T-helper 2 cell (primary cell): ENCODE measurements at regions not wholly inside any gene's neighbourhood (a gene's known extent, or its start where the extent isn't known, plus 50 kb on each side); places are given as distances from the start of the nearest gene placed in this dataset.
"Not testable (repeated sequence)": the region's sequence is repeated elsewhere in the genome, so short reads cannot be mapped to it uniquely, and the experiment has no call there.

Experiments
- DNase-seq, 5 experiments: peaks; one replicate each; pipeline versions ENCODE4 v3.0.0 to v3.0.0-alpha.2; 2012 to 2022

DNA sequence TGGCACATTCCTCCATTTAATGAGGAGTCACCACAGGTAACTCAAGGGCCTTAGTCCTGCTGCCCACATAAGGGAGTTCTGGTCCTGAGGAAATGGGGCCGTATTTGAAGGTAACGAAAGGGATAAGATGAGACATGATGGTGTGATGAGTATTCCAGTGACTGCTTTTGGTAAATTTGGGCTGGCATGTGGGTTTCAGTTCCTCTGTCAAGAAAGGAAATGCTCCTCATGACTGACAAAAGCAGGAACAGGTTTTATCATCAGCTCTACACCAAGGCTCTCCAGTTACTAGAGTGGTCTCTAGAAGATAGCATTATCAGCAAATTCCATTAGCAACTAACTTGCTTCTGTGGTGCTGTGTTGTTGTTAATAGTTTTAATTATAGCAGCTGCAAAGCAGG lies 161.8 kb upstream of the PTPN20 start:
- DNase-seq: peak in 1 of 5 experiments; percentile 63

DNA sequence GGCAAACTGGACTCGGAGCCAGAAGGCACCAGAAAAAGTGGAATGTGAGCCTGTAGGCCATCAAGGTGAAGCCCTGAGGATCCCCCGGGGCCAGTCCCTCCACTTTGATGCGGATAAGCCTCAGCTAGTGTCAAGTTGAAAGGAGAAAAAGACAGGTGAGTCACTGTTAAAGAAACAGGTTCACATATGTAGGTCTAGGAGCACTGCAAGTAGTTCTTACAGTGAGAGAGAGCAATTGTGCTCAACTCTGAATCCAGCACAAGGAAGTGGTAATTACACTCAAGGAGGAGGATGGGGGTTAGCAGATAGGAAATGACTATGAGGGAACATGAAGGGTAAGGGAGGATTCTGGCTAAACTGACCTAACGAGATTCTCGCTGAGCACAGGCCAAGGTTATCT lies 157.5 kb upstream of the PTPN20 start:
- not testable (repeated sequence) for DNase-seq

DNA sequence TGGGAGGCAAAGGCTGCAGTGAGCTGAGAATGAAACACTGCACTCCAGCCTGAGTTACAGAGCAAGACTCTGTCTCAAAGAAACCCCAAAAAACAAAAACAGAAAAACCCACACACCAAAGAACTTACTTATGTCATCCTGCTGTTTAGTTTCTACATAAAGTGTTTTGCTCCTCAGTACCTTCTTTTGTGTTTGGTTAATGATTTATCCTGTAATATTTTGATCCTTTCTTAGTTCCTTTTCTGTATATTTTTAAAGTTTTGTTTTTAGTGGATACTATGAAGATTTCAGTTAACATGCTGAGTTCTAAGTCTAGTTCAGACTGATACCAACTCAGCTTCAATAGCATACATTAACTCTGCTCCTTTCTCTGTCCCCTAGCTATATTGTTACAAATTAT lies 149.8 kb upstream of the PTPN20 start:
- not testable (repeated sequence) for DNase-seq

DNA sequence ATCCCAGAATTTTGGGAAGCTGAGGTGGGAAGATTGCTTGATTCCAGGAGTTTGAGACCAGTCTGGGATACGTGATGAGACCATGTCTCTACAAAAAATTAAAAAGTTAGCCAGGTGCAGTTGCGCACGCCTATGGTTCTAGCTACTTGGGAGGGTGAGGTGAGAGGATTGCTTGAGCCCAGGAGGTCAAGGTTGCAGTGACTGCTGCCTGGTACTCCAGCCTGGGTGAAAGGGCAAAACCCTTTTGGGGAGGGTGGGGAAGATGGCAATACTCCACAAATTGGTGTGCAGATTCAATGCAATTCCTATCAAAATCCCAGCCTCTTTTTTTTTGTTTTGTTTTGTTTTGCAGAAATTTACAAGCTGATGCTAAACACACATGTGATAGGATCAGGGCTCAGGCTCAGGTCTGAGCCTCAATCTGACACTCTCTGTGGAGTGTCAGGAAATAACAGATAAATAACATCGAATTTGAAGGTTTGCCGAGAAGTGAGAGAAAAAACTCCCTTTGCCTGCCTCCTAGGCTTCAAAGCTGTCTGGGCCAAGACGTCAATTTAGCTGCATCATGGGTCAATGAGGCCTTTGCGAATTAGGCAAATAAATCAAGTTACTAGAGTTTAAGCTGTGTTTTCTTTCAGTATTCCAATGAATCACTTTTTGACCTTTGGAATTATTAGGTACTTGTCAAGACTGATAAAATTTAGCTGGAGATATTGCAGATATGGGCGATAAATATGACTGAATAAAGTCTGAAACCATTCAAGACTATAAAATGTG lies 142.5 kb upstream of the PTPN20 start:
- DNase-seq: not testable (repeated sequence)

DNA sequence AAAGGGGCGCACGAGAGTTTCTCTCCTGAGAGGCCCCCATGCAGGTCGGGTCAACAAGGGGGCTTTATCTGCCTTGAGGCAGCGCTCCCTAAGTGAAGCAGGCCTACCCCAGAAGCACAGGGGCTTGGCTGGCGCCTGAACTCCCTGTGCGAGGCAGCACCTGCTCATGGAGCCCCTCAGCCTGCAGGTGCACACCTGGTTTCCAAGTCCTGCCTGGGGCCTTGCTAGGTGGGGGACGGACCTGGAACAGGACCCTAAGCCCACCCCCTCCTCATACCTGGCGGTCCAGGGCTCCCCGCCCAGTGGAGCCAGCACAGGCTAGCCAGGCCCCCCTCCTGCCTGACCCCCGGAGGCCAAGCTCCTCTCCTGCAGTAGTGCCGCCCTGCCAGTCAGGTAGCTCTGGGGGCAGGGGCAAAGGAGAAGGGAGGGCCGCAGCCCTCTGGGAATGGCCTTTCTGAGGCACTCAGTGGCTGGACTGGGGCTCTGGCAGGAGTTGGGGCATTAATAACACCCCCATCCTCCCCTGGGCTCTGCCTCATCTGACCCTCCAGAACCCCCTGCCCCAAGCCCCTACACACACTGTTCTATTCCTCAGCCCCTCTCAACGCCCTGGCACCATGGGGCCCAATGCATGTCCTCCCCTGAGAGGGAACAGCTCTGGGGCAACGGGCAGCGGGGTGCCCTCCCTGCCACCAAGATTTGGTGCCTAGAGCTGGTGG lies 137.9 kb upstream of the PTPN20 start:
- not testable (repeated sequence) for DNase-seq

DNA sequence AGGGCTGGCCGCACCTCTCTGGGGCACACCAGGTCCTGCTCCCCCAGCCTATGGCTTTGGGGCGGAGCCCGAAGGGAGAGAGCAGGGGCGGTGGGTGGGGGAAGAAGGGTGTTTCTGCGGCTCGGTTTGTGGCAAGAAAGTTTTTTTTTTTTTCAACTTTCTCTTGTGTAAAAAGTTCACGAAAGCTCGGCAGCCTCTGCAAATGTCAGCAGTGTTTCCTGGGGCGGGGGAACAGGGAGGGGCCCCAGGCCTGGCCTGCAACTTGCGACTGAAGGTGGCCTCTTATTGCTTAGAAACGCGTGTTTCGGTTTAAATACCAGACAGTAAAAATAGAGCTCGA lies 137.4 kb upstream of the PTPN20 start:
- peak in 1 of 5 experiments; percentile 94 for DNase-seq

DNA sequence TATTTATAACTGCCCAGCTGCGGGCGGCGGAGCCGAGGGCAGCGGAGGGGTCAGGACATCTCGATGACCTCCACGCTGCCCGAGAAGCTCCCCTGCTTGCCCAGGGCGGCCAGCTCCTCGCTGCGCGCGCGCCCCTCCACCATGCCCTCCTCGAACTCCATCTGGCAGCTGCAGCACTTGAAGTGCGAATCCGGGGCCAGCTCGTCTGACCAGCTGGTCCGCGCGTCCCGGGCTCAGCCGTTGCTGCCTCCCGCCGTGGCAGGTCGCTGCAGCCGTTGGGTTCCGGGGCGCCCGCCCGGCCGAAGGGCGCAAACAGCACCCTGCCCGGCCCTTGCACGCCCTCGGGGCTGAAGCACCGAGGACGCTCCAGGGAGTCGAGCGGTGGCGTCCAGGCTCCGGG lies 136.9 kb upstream of the PTPN20 start:
- not testable (repeated sequence) for DNase-seq

DNA sequence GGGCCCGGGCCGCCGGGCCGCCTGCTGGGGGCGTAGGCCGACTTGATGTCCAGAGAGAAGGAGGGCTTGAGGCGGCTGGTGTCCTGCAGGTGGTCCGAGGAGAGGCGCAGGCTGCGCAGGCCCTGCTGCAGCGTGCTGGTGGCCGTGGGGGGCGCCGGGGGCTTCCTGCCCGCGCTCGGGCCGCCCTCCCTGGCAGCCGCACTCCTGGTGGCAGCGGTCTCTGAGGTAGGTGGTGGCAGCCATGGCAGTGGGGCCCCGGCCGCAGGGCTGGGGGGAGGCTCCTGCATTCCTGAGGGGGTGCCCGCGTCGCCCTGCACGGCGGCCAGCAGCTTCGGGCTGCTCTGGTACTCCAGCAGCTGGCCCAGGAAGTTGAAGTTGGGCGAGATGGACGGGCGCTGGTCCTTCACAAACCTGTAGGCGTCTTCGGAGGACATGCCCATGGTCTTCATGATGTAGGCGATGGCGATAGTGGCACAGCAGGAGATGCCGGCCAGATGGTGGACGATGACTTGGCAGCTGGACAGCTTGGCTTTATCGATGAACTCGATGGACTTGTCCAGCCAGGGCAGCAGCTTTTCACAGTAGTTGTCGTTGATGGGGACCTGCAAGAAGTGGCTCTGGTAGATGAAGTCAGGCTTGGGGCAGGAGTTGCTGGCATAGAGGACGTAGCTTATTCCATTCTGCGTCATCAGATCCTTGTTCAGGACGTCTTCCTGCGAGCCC lies 136.1 kb upstream of the PTPN20 start:
- not testable (repeated sequence) for DNase-seq

DNA sequence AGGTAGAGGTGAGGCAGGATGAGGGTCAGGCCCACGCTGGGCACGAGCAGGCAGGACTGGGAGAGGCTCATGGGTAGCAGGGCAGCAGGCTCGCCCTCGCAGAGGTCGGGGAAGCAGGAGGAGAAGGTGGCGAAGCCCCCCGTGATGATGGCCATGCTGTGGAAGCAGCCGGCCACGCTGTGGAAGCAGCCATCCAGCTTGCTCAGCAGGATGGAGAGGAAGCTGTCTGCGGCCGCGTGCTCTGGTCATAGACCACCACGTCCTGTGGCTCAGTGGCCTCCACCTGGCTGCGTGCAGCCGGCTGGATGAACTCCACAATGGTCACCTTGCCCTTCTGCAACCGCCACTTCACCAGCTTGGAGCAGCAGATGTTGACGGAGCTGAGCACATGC lies 135.6 kb upstream of the PTPN20 start:
- not testable (repeated sequence) for DNase-seq

DNA sequence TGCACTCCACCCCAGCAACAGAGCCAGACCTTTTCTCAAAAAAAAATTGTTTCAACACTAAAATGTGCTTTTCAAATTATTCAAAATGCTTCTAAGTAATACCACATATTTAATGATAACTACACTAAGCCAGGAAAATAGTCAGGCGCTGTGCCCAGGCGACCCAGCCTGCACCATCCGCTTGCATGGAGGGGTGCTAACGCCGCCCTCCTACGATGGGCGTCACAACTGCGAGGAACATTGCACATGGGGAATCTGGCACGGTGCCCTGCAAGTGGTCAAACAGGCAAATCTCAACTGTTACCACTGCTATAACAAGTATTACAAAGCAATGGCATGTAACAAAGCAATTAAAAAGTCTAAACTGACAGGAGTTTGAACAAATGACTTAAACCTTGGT lies 131.7 kb upstream of the PTPN20 start:
- DNase-seq: peak in 1 of 5 experiments; percentile 60

DNA sequence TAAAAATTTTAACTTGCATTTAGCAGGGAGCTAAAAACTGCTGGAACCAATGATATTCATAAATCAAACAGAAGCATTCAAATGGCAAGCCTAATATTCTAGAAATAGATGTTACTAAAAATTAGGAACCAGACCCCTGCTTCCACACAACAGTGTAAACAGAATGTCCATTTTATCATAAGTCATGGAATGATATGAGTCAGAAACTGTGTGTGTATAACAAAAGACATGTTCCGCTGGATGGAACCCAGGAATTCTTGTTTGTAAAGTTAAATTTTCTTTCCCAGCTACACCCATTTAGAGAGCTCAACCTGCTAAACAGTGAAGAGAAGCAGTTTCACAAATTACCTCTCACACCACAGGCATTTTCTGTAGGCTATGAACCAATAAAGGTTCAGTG lies 131.1 kb upstream of the PTPN20 start:
- DNase-seq: not testable (repeated sequence)

DNA sequence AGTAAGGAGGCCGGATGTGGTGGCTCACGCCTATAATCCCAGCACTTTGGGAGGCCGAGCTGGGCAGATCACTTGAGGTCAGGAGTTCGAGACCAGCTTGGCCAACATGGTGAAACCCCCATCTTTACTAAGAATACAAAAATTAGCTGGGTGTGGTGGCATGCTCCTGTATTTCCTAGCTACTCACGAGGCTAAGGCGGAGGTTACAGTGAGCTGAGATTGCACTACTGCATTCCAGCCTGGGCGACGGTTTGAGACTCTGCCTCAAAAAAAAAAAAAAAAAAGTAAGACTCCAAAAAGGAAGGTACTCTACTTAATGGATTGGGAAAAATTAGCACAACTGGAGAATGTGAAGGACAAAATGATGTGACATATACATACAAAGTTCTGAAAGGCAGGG lies 130.2 kb upstream of the PTPN20 start:
- peak in 1 of 5 experiments; percentile 38 for DNase-seq

DNA sequence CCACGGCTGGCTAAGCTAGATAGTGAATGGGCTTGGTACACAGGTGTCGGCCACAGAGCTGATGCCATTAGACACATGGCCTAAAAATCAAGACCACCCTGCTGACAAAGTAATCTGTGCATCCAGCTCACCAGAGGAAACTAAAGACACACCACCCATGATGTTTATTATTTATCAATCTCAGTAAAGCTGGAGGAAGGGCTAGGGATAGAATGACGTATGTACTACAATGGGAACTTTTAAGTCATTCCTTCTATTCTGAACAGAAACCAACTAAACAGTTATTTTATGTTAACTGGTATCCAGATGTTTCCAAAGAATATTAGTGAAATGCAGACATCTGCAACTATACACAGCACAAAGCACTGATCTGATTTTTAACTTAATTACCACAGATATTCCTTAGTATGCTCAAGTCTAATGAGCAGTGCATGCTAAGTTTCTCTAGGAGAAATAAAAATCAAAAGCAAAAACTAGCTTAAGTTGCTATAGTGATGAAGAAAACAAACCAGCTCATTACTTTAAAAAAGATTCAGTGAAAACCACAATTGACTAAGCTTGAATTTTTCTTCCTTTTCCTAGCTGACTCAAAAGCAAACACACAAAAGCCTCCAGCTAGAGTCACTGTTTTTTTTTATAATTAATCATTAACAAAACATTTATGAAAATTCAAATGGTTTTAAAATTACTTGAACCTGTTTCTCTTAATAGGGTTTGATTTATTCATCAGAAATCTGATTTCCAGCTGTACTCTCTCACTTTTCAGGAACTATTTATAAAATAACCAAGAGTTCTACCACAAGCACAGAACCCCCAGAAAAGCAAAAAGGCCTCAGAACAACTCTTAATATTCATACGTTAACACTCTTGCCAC lies 129.0 kb upstream of the PTPN20 start:
- peak in 1 of 5 experiments; percentile 39 for DNase-seq

DNA sequence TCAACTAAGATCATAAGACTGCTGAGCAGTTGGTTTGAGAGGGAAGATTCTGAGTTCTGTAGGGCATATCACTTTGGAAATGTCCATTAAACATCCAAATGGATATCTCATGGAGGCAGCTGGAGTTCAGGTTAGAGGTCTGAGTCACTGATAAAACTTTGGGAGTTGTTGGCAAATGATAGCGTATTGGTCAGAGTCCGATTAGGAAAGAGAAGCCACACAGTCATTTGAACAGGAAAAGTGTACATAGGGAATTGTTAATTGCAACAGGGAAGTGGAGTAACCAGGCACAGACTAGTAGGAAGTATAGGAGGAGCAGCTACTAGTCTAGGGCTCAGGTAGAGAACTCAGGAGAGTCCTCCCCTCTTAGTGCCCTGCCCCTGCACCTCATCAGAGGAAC lies 126.6 kb upstream of the PTPN20 start:
- not testable (repeated sequence) for DNase-seq

DNA sequence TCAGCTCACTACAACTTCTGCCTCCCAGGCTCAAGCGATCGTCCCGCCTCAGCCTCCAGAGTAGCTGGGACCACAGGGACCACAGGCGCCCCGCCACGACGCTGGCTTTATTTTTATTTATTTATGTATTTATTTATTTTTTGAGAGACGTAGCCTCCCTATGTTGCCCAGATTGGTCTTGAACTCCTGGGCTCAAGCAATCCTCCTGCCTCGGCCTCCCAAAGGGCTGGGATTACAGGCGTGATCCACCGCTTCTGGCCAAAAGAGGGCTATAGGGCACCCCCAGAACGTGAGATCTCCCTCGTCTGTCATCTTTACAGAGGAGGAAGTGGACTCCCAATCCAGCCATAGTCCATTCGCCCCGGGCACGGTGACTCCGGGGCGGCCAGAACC lies 125.1 kb upstream of the PTPN20 start:
- peak in 1 of 5 experiments; percentile 45 for DNase-seq

DNA sequence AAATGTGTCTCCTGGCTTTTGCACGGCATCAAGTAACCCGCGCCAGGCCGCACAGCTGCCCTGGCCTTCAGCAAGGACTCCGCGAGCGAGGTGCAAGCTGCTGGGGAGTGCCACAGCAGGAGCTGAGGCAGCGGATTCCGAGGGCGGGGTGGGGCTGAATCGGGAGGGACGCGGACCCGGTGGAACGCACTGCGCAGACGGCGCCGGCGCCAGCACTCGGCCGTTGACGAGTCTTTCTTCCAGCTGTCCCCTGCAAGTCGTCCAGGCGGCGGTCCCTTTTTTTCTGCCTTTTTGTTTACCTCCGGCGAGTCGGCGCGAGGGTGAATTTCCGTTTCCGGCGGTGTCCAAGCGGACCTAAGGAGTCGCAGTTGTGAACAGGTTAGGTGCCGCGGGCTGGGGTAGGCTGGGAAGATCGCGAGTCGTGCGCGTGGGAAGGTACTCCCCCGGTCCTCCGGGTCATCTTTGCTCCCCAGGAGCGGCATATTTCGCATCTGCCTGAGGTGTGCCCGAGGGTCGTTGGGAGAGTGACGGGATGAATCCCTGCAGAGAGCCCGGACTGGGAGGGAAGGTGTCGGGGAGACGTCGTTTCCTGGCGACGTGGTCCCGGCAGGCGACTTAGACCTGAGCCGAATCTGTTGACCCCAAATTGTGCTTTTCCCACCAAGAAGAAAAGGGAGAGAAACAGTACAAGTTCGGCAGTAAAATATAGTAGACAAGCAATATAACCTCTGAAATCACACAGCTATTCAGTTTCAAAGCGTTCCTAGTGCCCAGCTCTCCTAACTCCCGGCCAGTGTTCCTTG lies 124.5 kb upstream of the PTPN20 start:
- DNase-seq: peak in 4 of 5 experiments; percentile 15 to 86 (median 38)

DNA sequence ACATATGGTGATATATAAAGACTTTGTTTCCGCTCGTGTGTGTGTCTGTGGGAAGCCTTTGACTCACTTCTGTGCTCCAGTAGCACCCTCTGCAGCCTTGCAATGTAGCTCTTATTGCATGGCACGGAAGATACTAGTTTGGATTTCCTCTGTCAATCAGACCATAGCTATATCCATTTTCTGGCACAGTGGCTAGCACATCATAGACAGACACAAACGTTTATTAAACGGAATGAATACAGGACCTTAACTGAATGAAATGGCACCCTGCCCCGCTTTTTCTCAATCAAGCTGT lies 124.0 kb upstream of the PTPN20 start:
- DNase-seq: peak in 1 of 5 experiments; percentile 95

DNA sequence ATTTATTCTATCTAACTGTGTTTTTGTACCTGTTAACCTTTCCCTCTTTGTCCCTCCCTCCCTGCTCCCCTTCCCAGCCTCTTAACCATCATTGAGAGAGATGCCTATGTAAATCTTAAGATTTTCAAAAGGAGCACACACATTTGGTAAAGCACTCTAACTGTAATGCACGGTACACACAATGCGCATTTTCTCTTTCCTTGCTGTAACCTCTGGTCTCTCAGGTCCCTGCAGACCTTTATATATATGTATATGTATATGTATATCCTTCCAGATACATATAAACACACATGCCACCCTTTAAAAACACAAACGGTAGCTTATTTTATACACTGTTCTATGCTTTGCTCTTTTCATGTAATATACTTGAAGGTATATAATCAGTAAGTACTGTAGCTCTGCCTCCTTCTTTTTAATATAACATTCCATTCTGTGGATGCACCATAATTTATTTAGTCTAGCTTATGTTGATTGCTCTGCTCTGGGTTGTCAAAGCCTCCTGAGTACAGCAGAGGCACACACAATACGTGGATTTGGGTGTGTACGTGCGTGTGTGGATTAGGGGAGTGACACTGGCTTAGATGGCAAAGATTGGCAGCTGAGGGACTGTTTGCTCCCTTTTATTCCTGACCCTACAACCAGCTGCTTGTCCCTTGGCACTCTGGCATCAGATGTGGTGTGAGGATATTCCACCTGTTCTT lies 118.4 kb upstream of the PTPN20 start:
- DNase-seq: not testable (repeated sequence)

DNA sequence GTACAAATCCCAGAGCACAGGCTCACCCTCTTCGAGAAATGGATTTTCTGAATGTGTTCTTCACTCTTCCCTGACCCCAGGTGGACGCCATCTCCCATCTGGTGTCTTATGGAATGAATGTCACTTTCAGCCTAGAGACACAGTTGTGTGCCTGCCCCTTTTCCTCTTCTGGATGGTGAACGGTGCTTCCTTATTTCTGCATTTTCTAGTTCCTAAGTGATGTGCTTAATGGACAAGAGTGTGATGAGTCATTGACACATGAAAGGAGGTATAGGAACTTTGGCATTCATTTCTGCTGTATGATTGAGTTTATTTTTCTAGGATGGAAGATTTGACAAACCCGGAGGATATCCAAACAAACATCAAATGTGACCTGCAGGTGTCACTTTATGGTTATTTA lies 114.9 kb upstream of the PTPN20 start:
- not testable (repeated sequence) for DNase-seq

DNA sequence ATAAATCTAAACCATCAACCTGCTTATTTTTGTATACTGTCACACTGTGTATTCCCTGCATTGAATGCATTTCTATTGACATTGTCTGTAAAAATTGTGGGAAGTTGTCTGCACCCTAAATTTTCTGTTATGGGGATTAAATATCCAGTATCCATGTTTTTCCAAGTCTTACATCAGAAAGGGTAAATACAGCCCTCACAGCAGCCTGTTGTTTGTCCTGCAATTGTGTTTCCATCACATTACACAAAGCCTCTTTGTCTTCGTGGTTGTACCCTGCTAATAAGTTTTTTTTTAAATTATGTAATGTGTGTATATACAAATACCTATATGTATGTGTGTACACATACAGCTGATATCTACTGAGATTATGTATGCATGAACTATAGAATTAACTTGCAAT lies 109.2 kb upstream of the PTPN20 start:
- DNase-seq: not testable (repeated sequence)

DNA sequence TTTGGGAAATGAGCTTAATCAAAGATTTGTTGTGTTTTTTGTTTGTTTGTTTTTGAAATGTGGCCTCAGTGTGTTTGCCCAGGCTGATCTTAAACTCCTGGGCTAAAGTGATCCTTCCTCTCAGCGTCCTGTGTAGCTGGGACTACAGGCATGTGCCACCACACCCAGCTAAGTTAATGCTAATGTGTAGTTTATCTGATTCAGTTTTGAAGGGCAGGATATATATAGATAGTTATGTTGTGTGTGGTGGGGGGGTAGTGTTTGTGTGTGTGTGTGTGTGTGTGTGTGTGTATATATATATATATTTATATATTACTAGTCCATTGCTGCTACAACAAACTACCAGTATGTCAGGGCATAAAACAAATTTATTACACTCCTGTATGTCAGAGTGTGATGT lies 108.1 kb upstream of the PTPN20 start:
- DNase-seq: peak in 1 of 5 experiments; percentile 41
